ENCODE measurements at regions not wholly inside any gene's neighbourhood (a gene's known extent, or its start where the extent isn't known, plus 50 kb on each side); places are given as distances from the start of the nearest gene placed in this dataset.

- TF ChIP-seq CTCF (IDR thresholded peaks at IDR 0.05; ENCODE audit: poor library complexity) (no peak), EZH2 (IDR thresholded peaks at IDR 0.05; ENCODE audit: borderline replicate concordance) (no peak), EZH2phosphoT487 (IDR thresholded peaks at IDR 0.05; ENCODE audit: low read depth, severe bottlenecking, unreplicated experiment) (no peak)
Measured at GRCh38 chr3:168984872-168985271, 678.6 kb downstream of the MECOM start.
